ENCODE measurements at regions not wholly inside any gene's neighbourhood (a gene's known extent, or its start where the extent isn't known, plus 50 kb on each side); places are given as distances from the start of the nearest gene placed in this dataset.
"Not testable (repeated sequence)": the region's sequence is repeated elsewhere in the genome, so short reads cannot be mapped to it uniquely, and the experiment has no call there.

GRCh38 chr14:89078021-89078795, 253.8 kb downstream of the TTC8 start:
- DNase-seq = no peak

GRCh38 chr14:89085231-89085731, 260.8 kb downstream of the TTC8 start:
- DNase-seq = no peak

GRCh38 chr14:89085737-89086382, 261.4 kb downstream of the TTC8 start:
- DNase-seq = no peak

GRCh38 chr14:89088530-89088929, 264.1 kb downstream of the TTC8 start:
- no peak for DNase-seq

GRCh38 chr14:89089330-89089729, 264.9 kb downstream of the TTC8 start:
- no peak for DNase-seq

GRCh38 chr14:89091781-89092180, 267.3 kb downstream of the TTC8 start:
- no peak for DNase-seq

- DNase-seq = no peak
Observed at GRCh38 chr14:89093083-89093730, 268.8 kb downstream of the TTC8 start.

GRCh38 chr14:89095036-89095435, 270.6 kb downstream of the TTC8 start:
- DNase-seq = no peak

- no peak for DNase-seq
Observed at GRCh38 chr14:89096946-89097345, 272.5 kb downstream of the TTC8 start.

GRCh38 chr14:89098254-89098653, 273.8 kb downstream of the TTC8 start:
- no peak for DNase-seq

GRCh38 chr14:89104171-89104817, 279.8 kb downstream of the TTC8 start:
- not testable (repeated sequence) for DNase-seq

- not testable (repeated sequence) for DNase-seq
Observed at GRCh38 chr14:89104861-89105260, 280.4 kb downstream of the TTC8 start.

Data from activated CD4-positive, alpha-beta T cell treated with anti-CD3 and anti-CD28 coated beads for 4 hours (primary cell).